Endothelial cell (in vitro differentiated cells): ENCODE measurements at regions not wholly inside any gene's neighbourhood (a gene's known extent, or its start where the extent isn't known, plus 50 kb on each side); places are given as distances from the start of the nearest gene placed in this dataset.
"Not testable (repeated sequence)": the region's sequence is repeated elsewhere in the genome, so short reads cannot be mapped to it uniquely, and the experiment has no call there.

Experiments
- DNase-seq: peaks from one replicate; pipeline ENCODE4 v3.0.0; 2021; ENCODE audit warnings: low spot score
- H3K27ac Mint-ChIP-seq: one replicate; pipeline ENCODE4 v1.8.0; 2021; ENCODE audit warnings: mixed read lengths, inconsistent platforms; ENCODE audit not compliant: unreplicated experiment
- H3K27me3 Mint-ChIP-seq: one replicate; pipeline ENCODE4 v1.8.0; 2021; ENCODE audit warnings: mild to moderate bottlenecking, moderate library complexity, mixed read lengths, inconsistent platforms; ENCODE audit not compliant: unreplicated experiment
- H3K36me3 Mint-ChIP-seq: one replicate; pipeline ENCODE4 v1.8.0; 2021; ENCODE audit warnings: mild to moderate bottlenecking, low read depth, mixed read lengths, inconsistent platforms; ENCODE audit not compliant: unreplicated experiment
- H3K4me1 Mint-ChIP-seq: one replicate; pipeline ENCODE4 v1.8.0; 2021; ENCODE audit warnings: mild to moderate bottlenecking, mixed read lengths, inconsistent platforms; ENCODE audit not compliant: unreplicated experiment
- H3K4me3 Mint-ChIP-seq: one replicate; pipeline ENCODE4 v1.8.0; 2021; ENCODE audit warnings: mild to moderate bottlenecking, mixed read lengths, inconsistent platforms; ENCODE audit not compliant: unreplicated experiment
- H3K9me3 Mint-ChIP-seq: one replicate; pipeline ENCODE4 v1.8.0; 2021; ENCODE audit warnings: mixed read lengths, inconsistent platforms; ENCODE audit not compliant: unreplicated experiment
- CTCF ChIP-seq: fragments of 200-600 bp; sonication (generic); IDR thresholded peaks from one replicate; pipeline ENCODE4 v1.5.0; 2021; ENCODE audit warnings: antibody characterized with exemption; ENCODE audit not compliant: unreplicated experiment

- Mint-ChIP-seq H3K27ac (no peak overlapping the region), H3K9me3 (no peaks in the 10 kb centered on the region), H3K4me1 (no peaks in the 10 kb centered on the region), H3K36me3 (no peaks in the 10 kb centered on the region), H3K27me3 (no peaks in the 10 kb centered on the region), H3K4me3 (no peak overlapping the region)
- TF ChIP-seq CTCF: no peak
- no peak for DNase-seq
Measured at GRCh38 chr12:46985816-46986215, 93.6 kb upstream of the PCED1B start.

GRCh38 chr12:46988122-46988521 lies 91.3 kb upstream of the PCED1B start:
- not testable (repeated sequence) for H3K36me3 Mint-ChIP-seq, H3K27me3 Mint-ChIP-seq, DNase-seq, H3K4me3 Mint-ChIP-seq, H3K9me3 Mint-ChIP-seq, H3K4me1 Mint-ChIP-seq, H3K27ac Mint-ChIP-seq

GRCh38 chr12:46990211-46990610 lies 89.2 kb upstream of the PCED1B start:
- H3K4me1 Mint-ChIP-seq: no peaks in the 10 kb centered on the region
- no peak overlapping the region for H3K27ac Mint-ChIP-seq
- no peaks in the 10 kb centered on the region for H3K27me3 Mint-ChIP-seq
- no peak for DNase-seq
- TF ChIP-seq CTCF: no peak
- no peaks in the 10 kb centered on the region for H3K9me3 Mint-ChIP-seq
- no peak overlapping the region for H3K4me3 Mint-ChIP-seq
- no peaks in the 10 kb centered on the region for H3K36me3 Mint-ChIP-seq

- H3K27ac Mint-ChIP-seq, H3K9me3 Mint-ChIP-seq, H3K4me3 Mint-ChIP-seq, H3K36me3 Mint-ChIP-seq, H3K4me1 Mint-ChIP-seq, DNase-seq, H3K27me3 Mint-ChIP-seq: not testable (repeated sequence)
Measured at GRCh38 chr12:46992051-46992450, 87.4 kb upstream of the PCED1B start.

- no peak for TF ChIP-seq CTCF
- DNase-seq: no peak
- Mint-ChIP-seq H3K27me3 (no peaks in the 10 kb centered on the region), H3K9me3 (no peaks in the 10 kb centered on the region), H3K4me3 (no peak overlapping the region), H3K36me3 (no peaks in the 10 kb centered on the region), H3K4me1 (no peaks in the 10 kb centered on the region), H3K27ac (no peak overlapping the region)
Measured at GRCh38 chr12:46998811-46999368, 80.5 kb upstream of the PCED1B start.

GRCh38 chr12:47004634-47005033 lies 74.8 kb upstream of the PCED1B start:
- Mint-ChIP-seq H3K4me3 (no peak overlapping the region), H3K27me3 (no peaks in the 10 kb centered on the region)

More at GRCh38 chr12:47004634-47005033, 74.8 kb upstream of the PCED1B start:
- TF ChIP-seq CTCF: no peak
- no peaks in the 10 kb centered on the region for H3K4me1 Mint-ChIP-seq
- H3K36me3 Mint-ChIP-seq: no peaks in the 10 kb centered on the region
- no peaks in the 10 kb centered on the region for H3K9me3 Mint-ChIP-seq
- H3K27ac Mint-ChIP-seq: no peak overlapping the region
- DNase-seq: no peak
